IPS-18a (cell line): ENCODE measurements at regions not wholly inside any gene's neighbourhood (a gene's known extent, or its start where the extent isn't known, plus 50 kb on each side); places are given as distances from the start of the nearest gene placed in this dataset.

Source experiments
- H3K27ac ChIP-seq: one replicate; pipeline ENCODE4 v1.5.1; 2013; ENCODE audit warnings: low read length
- H3K27me3 ChIP-seq: one replicate; pipeline ENCODE4 v1.6.1; 2013; ENCODE audit warnings: mild to moderate bottlenecking, low read length; ENCODE audit not compliant: control insufficient read depth, insufficient read depth
- H3K36me3 ChIP-seq: one replicate; pipeline ENCODE4 v1.6.1; 2013; ENCODE audit warnings: low read depth, low read length; ENCODE audit not compliant: control insufficient read depth
- H3K4me1 ChIP-seq: one replicate; pipeline ENCODE4 v1.6.1; 2013; ENCODE audit warnings: low read depth, low read length; ENCODE audit not compliant: control insufficient read depth
- H3K4me3 ChIP-seq: one replicate; pipeline ENCODE4 v1.5.1; 2013; ENCODE audit warnings: low read length
- H3K9ac ChIP-seq: one replicate; pipeline ENCODE4 v1.6.1; 2013; ENCODE audit warnings: mild to moderate bottlenecking, low read length, moderate library complexity
- H3K9me3 ChIP-seq: one replicate; pipeline ENCODE4 v1.6.1; 2013; ENCODE audit warnings: low read depth, low read length; ENCODE audit not compliant: control insufficient read depth

DNA sequence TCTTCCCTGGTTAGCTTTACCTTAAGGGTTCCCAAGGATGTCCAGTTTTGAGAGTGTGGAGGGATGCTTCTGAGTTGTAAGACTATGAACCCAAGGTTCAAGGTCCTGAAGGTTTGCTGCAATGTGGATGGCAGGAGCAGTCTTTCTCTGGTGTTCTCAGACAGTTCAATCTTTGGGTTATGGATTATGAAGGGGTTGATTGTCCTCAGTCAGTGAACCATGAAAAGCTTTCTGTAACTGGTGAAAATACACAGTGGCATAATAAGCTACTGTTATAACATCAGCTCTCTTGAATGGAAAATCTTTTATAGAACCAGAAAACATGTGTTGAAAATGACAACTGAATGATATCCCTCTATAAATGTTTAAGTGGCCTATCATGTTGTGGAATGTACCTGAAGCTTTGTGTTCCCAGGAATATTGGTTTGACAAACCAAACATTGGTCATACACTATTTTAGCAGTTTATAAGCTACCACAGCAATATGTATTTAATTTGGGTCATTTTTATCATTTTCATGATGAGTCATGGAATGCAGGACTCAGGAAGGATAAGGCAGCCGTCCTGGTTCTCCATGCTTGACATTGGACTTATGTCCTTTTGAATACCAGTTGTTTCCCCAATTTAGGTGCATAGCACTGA lies 1041.8 kb upstream of the ARRDC3 start:
- H3K27me3 ChIP-seq = no peaks in the 10 kb centered on the region
- no peaks in the 10 kb centered on the region for H3K4me1 ChIP-seq
- no peak overlapping the region for H3K4me3 ChIP-seq
- H3K9me3 ChIP-seq = peaks cover 28% of the 10 kb centered on the region
- no peak overlapping the region for H3K27ac ChIP-seq
- no peak overlapping the region for H3K9ac ChIP-seq
- H3K36me3 ChIP-seq = no peaks in the 10 kb centered on the region

DNA sequence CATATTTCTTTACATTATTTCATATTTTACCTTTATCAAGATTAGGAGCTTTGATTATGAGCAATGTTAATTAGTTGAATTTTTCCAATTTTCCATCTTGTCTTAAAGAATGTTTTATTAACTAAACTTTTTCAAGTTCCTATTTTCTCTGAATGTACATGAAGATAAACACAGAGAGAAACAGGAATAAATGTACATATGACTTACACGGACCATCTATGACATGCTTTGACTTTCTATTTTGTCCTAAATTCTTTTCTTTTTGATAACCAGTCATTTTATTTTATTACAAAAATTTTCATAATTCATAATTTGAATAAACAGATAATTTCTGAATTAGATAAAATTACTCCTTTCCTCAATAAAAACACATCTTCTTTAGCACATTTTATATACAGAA lies 1038.8 kb upstream of the ARRDC3 start:
- no peak overlapping the region for H3K9ac ChIP-seq
- H3K27ac ChIP-seq = no peak overlapping the region
- no peaks in the 10 kb centered on the region for H3K4me1 ChIP-seq
- H3K9me3 ChIP-seq = peaks cover 27% of the 10 kb centered on the region
- no peak overlapping the region for H3K4me3 ChIP-seq
- H3K27me3 ChIP-seq = no peaks in the 10 kb centered on the region
- H3K36me3 ChIP-seq = no peaks in the 10 kb centered on the region

DNA sequence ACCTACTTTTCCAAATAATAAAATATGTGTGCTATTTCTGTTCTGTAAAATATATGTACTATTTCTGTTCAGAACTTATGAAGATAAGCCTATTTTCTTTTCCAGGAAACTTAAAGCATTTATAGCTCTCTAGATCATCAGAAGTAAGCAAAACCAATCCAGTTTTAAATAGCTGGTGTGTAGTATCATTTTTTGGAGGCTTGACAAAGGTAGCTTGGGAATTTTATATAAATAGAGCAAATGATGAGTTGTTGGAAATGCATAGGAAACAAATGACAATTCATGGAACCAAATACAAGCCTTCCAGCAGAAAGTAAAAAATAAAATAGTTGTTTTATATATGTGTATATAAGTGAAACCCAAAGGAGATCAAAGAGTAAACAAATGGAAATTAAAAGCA lies 1038.1 kb upstream of the ARRDC3 start:
- no peaks in the 10 kb centered on the region for H3K4me1 ChIP-seq
- no peak overlapping the region for H3K4me3 ChIP-seq
- H3K27me3 ChIP-seq = no peaks in the 10 kb centered on the region
- peaks cover 27% of the 10 kb centered on the region for H3K9me3 ChIP-seq
- H3K9ac ChIP-seq = no peak overlapping the region
- no peaks in the 10 kb centered on the region for H3K36me3 ChIP-seq
- no peak overlapping the region for H3K27ac ChIP-seq

DNA sequence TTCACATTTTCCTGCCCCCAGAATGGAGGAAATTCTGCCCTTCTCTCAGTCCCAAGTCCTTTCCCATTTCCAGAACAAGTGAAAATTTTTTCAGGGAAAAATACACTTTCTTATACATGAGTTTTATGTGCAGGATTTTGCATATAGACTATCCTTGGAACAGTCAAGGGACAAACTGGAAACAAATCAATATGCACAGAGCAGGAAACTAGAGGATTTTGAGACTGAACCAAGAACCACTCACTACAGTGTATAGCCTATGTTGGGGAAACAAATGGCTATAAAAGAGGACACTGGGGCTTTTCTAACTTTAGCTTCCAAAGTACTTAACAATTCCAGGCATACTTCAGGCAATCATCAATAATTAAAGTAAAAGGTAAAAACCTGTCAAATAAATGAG lies 1036.1 kb upstream of the ARRDC3 start:
- Histone ChIP-seq H3K4me1 (no peaks in the 10 kb centered on the region), H3K27me3 (no peaks in the 10 kb centered on the region), H3K9ac (no peak overlapping the region), H3K9me3 (peaks cover 25% of the 10 kb centered on the region), H3K27ac (no peak overlapping the region), H3K36me3 (no peaks in the 10 kb centered on the region), H3K4me3 (no peak overlapping the region)

DNA sequence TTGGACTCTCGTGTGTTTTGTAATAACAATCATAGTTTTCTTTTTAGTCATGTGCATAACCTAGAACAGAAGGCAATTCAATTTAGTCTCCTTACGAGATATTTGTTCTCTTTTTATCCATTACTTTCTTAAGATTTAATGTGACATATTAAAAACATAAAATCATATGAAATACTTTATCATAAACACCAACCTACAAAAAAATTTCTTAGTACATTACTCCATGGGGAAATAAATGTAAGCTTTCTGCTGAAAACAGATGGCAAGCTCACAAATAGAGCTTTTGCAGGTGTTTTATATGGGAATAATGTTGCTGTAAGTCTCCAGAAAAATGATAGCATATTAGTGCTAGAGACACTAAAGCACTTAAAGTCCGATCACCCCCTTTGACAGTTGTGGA lies 1035.2 kb upstream of the ARRDC3 start:
- Histone ChIP-seq H3K4me1 (no peaks in the 10 kb centered on the region), H3K4me3 (no peak overlapping the region), H3K36me3 (no peaks in the 10 kb centered on the region), H3K9me3 (peaks cover 24% of the 10 kb centered on the region), H3K27ac (no peak overlapping the region), H3K9ac (no peak overlapping the region), H3K27me3 (no peaks in the 10 kb centered on the region)

DNA sequence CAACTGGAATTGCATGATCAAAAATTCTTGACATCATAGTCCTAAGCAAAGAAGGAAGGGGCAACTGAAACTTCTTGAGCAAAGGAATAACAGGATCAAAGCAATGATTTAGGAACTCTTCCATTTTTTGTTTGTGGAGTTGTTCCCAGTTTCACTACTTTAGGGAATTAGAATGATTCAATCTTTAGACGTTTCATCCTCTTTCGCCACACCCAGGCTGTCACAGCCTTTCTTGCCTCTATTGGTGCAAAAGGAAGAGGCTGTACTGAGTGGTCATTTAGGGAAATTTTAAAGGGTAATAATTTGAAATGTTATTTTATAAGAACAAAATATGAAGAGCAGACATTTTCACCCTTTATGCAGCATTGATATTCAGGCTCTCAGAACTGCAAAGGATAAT lies 1026.0 kb upstream of the ARRDC3 start:
- Histone ChIP-seq H3K4me1 (no peaks in the 10 kb centered on the region), H3K27ac (no peak overlapping the region), H3K9me3 (no peaks in the 10 kb centered on the region), H3K36me3 (no peaks in the 10 kb centered on the region), H3K9ac (no peak overlapping the region), H3K4me3 (no peak overlapping the region), H3K27me3 (no peaks in the 10 kb centered on the region)

DNA sequence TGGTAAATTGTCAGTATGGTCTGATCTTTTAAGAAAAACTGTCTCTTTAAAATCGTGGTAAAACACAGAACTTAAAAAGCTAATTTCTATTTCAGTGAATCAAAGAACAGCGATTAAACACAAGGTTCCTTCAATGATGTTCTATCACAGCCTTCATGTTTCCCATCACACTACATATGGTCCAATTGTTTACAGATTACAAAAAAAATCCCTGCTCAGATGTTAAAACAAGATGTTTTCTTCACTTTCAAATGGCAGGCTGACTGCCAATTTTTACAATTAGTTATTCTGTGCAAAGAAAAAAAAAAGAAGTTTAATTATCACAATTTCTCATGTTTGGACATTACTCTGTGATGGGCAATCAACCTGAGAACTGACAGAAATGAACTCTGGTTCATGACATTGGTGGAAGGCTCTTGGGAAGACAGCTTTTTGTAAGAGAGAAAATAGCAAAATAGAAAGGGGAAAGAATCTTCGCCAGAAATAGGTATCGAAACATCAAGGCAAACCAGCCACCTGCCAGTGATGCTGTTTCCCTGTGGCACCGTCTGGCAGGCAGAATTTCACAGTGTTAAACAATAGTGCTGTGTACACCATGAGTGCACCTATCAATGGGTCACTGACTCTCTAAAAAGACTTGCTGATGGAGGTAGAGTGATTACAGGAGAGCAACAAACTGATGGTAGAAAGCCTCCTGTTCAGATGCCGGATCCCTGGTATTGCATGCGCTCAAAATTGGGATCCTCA lies 1020.0 kb upstream of the ARRDC3 start:
- no peaks in the 10 kb centered on the region for H3K36me3 ChIP-seq
- no peak overlapping the region for H3K4me3 ChIP-seq
- H3K27ac ChIP-seq = no peak overlapping the region
- H3K9me3 ChIP-seq = no peaks in the 10 kb centered on the region
- H3K4me1 ChIP-seq = no peaks in the 10 kb centered on the region
- H3K27me3 ChIP-seq = no peaks in the 10 kb centered on the region
- no peak overlapping the region for H3K9ac ChIP-seq

DNA sequence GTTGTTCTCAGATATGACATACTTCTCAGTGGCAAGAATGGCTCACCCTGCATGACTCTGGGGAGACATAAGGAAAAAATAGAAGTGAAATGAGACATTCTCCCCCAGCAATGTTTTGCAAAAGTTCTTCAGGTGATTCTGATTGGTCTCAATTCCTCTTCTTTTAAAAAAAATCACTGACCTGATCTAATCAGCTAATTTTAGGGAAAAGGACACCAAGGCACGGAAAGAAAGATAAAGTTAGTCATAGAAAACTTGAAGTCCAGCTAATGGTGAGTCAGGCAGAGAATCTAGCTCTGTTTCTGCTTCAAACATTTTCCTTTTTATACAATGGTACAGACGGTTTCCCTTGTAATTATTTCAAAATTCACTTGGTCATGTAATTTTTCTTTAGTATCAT lies 1018.9 kb upstream of the ARRDC3 start:
- H3K27me3 ChIP-seq = no peaks in the 10 kb centered on the region
- H3K9ac ChIP-seq = no peak overlapping the region
- no peaks in the 10 kb centered on the region for H3K36me3 ChIP-seq
- no peaks in the 10 kb centered on the region for H3K4me1 ChIP-seq
- peak overlapping the region; percentile 42 for H3K27ac ChIP-seq
- no peaks in the 10 kb centered on the region for H3K9me3 ChIP-seq
- H3K4me3 ChIP-seq = no peak overlapping the region

DNA sequence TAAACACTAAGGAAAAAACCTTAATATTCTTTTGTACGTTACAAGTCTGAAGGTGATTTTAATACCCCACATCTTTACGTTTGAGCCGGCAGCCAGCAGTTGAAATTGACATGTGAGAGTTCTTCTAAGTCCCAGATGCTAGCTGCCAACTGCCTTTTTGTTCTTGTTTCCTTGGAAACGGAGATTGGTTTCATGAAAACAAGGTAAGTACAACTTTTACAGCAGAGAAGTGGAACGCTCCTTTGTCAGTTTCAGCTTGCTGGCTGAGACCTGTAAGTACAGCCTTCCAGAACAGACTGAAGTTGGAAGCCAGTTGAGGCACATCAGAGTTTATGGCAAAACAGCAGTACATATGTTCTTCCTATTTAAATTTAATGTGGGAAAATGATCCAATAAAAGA lies 1018.4 kb upstream of the ARRDC3 start:
- Histone ChIP-seq H3K9ac (no peak overlapping the region), H3K27me3 (no peaks in the 10 kb centered on the region), H3K36me3 (no peaks in the 10 kb centered on the region), H3K4me3 (no peak overlapping the region), H3K4me1 (no peaks in the 10 kb centered on the region), H3K27ac (peak overlapping the region; percentile 42), H3K9me3 (no peaks in the 10 kb centered on the region)

DNA sequence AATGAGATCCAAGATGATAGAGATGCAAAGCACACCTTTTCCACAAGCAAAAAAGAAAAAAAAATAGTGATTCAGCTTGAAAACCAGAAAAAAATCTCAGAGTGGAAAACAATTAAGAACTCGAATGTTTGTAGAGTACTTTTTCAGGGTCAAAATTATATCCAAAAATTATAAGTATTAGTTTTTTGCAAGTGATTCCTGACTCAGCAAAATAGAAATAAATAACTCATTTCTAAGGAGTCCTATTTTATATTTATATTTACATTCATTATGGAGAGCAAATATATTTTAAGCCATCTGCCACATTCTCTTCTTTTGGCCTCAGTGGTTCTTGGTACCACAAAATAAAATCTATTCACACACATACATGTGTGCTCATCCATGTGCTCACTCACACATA lies 1011.8 kb upstream of the ARRDC3 start:
- Histone ChIP-seq H3K27me3 (no peaks in the 10 kb centered on the region), H3K9me3 (no peaks in the 10 kb centered on the region), H3K27ac (no peak overlapping the region), H3K4me1 (no peaks in the 10 kb centered on the region), H3K9ac (no peak overlapping the region), H3K36me3 (no peaks in the 10 kb centered on the region), H3K4me3 (no peak overlapping the region)

DNA sequence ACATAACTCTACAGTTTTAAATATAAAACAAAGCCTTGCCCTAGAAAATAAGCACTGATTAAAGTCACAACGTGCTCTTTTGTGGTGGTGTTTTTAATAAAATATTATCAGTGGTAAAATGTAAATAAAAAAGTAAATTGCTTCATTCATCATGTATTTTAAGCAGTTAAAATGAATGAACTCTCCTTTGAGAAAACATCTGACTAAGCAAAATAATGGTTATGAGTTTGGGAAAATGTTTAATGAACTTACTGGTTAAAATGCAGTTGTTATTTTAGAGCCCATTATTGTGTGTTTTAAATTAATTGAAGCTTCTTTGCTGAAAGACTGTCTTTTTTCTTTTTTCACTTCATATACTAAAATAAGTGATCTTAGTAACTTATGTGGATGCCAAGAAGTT lies 1007.5 kb upstream of the ARRDC3 start:
- Histone ChIP-seq H3K4me3 (no peak overlapping the region), H3K9me3 (no peaks in the 10 kb centered on the region), H3K4me1 (no peaks in the 10 kb centered on the region), H3K27me3 (no peaks in the 10 kb centered on the region), H3K36me3 (no peaks in the 10 kb centered on the region), H3K27ac (no peak overlapping the region), H3K9ac (no peak overlapping the region)
